Stimulated activated CD8-positive, alpha-beta memory T cell treated with anti-CD3 and anti-CD28 coated beads, Interleukin-12 subunit alpha, Interleukin-12 subunit beta, amount 100 ng/mL, for 1 hour (primary cell): ENCODE measurements at regions not wholly inside any gene's neighbourhood (a gene's known extent, or its start where the extent isn't known, plus 50 kb on each side); places are given as distances from the start of the nearest gene placed in this dataset.
"Not testable (repeated sequence)": the region's sequence is repeated elsewhere in the genome, so short reads cannot be mapped to it uniquely, and the experiment has no call there.

Experiments used
- DNase-seq: peaks from one replicate; pipeline ENCODE4 v3.0.0-alpha.2; 2020; ENCODE audit warnings: low read depth

GRCh38 chr2:35933031-35933430 is 422.5 kb upstream of the CRIM1 start:
- no peak for DNase-seq

DNA sequence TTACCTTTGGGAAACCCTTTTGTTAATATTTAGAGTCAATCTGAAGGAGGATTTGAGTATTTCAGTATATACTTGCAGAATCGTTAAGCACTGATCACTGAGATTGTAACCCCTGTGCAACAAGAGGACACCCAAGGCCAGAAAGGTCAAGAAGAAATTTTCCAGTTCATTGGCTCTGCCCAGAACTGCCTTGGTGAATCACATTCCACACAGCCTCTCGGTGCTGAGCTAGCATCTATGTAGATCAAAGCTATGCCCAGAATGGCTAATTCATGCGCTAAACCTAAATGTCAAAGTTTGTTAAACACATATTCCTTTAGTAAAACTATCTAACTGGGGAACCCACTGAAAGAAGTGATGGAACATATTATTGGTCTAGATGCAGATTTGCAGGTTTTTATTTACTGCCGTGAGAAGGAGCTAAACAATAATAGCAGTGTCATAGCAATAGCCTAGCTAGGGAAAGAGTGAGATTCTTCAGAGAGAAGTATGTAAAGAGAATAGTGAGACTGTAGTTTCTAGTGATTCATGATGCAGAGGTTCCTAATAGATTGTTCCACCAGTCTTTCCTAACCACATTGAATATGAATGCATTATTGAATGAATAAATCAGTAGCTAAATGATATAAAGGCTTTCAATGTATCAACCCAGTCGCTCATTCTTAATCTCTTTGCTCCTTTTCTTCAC is 423.2 kb upstream of the CRIM1 start:
- DNase-seq, result no peak

- DNase-seq, result no peak
These were observed 424.0 kb upstream of the CRIM1 start for GRCh38 chr2:35931626-35932025.

- no peak for DNase-seq
These were observed 424.5 kb upstream of the CRIM1 start for GRCh38 chr2:35931115-35931514.

DNA sequence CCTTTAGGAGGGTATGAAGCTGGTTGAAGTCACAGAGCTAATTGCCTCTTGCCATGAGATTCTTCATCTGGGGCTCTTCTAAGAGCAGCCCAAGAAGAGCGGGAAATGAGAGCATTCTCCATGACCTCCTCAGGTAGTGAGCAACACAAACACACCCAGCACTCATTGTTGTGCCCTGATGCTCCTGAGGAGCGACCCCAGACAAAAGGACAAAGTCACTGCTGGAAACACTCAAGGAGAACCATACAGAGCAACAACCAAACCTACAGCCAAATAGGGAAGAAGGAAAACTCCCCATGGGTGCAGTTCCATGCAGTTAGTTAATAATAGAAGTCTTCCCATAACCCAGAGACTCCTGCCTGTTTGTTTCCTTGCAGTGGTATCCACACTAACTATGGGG is 426.0 kb upstream of the CRIM1 start:
- DNase-seq, result no peak

DNA sequence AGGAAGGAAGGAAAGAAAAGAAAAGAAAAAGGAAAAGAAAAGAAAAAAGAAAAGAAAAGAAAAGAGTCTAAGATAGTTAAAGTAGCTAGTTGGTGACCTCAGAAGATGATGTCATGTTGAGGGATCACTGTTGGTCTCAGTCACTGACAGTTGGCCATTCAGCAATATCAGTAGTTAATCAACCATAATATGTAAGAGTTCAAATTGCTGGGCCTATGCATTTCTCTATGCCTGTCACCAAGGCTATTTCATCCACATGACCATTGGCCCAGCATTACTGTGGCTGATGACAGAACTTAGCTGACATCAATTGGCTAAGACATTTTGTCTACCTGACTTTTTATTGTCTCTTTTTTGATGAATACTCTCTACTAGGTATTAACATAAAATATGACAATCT is 435.5 kb upstream of the CRIM1 start:
- DNase-seq, result no peak

GRCh38 chr2:35915261-35915660 is 440.3 kb upstream of the CRIM1 start:
- DNase-seq, result no peak

GRCh38 chr2:35891936-35892335 is 463.6 kb upstream of the CRIM1 start:
- DNase-seq, result no peak

GRCh38 chr2:35891528-35891927 is 464.1 kb upstream of the CRIM1 start:
- no peak for DNase-seq

- no peak for DNase-seq
These were observed 468.4 kb upstream of the CRIM1 start for GRCh38 chr2:35887146-35887545.

DNA sequence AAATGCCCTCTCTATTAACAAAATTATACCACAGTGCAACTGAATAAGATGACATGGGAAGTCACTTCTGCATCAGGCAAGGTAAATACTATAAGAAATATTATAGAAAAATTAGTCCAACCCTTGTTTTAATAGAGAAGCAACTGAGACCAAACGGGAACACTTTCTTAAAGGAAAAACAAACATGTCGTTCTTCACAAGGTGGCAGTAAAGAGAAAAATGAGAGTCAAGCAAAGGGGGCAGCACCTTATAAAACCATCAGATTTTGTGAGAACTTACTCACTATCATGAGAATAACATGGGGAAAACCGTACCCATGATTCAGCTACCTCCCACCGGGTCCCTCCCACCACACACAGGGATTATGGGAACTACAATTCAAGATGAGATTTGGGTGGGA is 481.7 kb upstream of the CRIM1 start:
- DNase-seq, result no peak

DNA sequence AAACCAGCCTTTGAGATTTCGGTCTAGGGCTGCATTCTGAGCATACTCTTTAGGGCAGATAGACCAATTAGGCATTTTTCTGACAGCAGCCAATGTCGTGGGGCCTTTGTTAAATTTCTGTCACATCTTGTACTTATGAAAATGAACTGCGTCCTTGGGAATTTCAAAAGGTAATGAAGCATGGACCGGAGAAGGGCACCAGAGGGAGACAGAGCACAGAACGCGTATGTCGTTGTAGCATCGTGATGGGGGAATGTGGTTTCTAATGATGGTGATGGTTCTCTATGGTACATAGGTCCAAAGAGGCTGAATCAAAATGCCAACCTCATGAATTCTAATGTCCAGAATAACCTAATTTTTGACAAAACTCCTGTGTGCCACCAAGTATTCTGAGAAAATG is 483.9 kb upstream of the CRIM1 start:
- DNase-seq, result no peak

GRCh38 chr2:35870713-35871112 is 484.9 kb upstream of the CRIM1 start:
- no peak for DNase-seq

- no peak for DNase-seq
These were observed 491.4 kb upstream of the CRIM1 start for GRCh38 chr2:35864141-35864540.

DNA sequence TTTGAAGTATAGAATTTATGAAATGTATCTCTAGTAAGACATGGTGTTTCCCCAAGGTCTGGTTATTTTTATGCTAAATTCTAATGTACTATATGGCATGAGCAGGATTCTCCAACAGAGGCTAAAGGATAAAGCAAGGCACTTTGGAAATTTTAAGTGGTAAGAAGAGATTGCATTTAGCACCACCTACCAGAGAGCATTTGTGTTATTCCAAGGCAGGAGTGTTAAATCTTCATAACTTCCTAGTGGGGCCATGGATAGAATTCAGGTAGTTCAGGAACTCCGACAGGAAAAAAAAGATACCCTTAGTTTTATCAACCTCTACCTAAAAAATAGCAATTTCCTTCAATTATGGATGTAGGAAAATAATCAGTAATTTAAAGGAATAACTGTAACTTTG is 497.4 kb upstream of the CRIM1 start:
- no peak for DNase-seq

DNA sequence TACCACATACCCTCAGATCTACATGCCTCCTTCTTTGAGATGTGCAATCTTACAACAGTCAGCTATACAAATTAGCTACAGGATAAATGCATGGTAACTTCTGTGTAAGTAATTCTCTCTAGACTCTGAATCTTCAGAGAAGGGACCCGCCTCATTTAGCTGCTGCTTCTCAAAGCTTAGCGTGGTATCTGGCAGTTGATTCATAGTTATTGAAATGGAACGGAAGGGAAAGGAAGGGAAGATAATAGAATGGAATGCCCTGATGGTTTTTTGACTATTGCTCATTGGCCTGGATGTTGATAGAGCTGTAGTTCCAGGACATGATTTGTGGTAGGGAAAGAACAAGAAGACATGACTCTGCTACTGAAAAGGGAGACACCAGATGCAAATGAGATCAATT is 498.1 kb upstream of the CRIM1 start:
- no peak for DNase-seq

DNA sequence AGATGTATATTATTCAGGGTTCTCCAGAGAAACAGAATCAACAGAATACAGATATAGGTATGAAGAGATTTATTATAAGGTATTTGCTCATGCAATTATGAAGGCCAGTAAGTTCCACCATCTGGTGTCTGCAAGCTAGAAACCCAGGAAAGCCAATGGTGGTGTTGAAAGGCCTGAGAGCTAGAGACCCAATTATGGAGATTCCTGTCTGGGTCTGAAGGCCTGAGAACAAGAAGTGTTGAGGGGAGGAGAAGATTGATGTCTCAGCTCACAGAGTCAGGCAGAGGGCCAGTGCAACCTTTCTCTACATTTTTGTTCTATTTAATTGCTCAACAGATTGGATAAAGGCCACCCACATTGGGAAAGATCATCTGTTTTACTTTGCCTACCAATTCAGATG is 524.2 kb upstream of the CRIM1 start:
- DNase-seq, result no peak

DNA sequence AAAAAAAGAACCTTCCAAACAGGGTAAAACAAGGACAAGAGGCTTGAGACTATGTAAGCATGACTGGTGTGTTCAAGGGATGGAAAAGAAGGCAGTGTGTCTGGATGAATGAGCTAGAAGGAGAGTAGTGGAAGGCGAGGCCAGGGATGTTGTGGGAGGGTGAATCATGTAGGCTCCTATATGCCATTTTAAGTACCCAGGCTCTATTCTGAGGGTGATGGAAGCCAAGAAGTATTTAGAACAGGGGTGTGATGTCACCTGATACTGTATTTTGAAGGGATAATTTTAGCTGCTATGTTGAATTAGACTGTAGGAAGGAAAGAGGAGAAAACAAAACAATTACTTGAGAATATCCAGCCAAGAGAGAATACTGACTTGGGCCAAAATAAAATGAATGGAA is 524.7 kb upstream of the CRIM1 start:
- DNase-seq, result no peak

DNA sequence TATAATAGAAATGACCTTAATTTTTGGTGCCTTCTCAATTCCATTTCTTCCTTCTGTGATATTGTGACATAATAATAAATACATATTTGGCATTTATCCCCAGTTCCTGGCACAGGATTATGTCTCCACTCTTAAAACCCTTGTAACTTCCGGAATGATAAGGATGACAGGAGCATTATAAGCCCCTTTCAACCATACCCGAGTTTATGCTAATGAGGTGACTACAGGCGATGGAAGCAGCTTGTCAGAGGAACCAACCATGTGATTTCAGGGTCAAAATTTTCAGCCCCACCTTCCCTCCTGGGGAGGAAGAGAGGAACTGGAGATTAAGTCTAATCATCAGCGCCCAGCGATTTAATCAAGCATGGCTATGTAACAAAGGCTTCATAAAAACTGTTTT is 528.5 kb upstream of the CRIM1 start:
- no peak for DNase-seq

GRCh38 chr2:35822716-35823115 is 532.9 kb upstream of the CRIM1 start:
- DNase-seq, result no peak

- no peak for DNase-seq
These were observed 533.9 kb upstream of the CRIM1 start for GRCh38 chr2:35821675-35822074.

- DNase-seq, result no peak
These were observed 535.2 kb upstream of the CRIM1 start for GRCh38 chr2:35820391-35820790.

DNA sequence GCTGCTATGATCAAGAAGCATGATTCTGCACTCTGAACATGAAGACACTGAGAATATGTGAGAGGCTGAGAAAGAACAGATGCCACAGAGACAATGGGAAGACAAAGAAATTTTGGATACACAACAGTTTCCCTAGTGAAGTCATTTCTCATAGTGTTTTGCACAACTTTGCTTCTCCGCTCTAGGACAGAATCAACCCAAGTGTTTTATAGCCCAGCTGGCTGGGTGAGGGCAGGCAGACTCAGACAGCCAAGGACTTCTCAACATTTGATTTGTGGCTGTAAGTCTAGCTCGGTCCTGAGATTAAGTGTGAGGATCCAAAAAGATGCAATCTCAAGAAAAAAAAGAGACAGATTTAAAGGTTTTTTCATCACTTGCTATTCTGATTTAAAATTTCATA is 536.5 kb upstream of the CRIM1 start:
- DNase-seq, result no peak

- not testable (repeated sequence) for DNase-seq
These were observed 537.2 kb upstream of the CRIM1 start for GRCh38 chr2:35818359-35818758.

- not testable (repeated sequence) for DNase-seq
These were observed 541.0 kb upstream of the CRIM1 start for GRCh38 chr2:35814597-35814996.
